H1 (cell line): ENCODE measurements at regions not wholly inside any gene's neighbourhood (a gene's known extent, or its start where the extent isn't known, plus 50 kb on each side); places are given as distances from the start of the nearest gene placed in this dataset.

Source experiments
- CTCF ChIA-PET: fragments of 300-600 bp; sonication (Branson Sonifier 250); formaldehyde crosslinking; loops from one replicate; lab custom pipeline; 2021; ENCODE audit not compliant: partially characterized antibody; lab: Charles Lee
- POLR2A ChIA-PET: fragments of 300-600 bp; sonication (Branson Sonifier 250); formaldehyde crosslinking; loops from one replicate; lab custom pipeline; 2021; ENCODE audit warnings: inconsistent platforms; ENCODE audit not compliant: partially characterized antibody; lab: Charles Lee
- DNase-seq, 2 experiments: peaks; one replicate each; pipeline versions ENCODE4 v3.0.0 to v3.0.0-alpha.2; 2010 to 2022; ENCODE audit warnings: low spot score in 2 of 2, low read depth in 1 of 2, mixed read lengths in 1 of 2
- FAIRE-seq: peaks from 2 replicates; lab custom pipeline; 2011; peaks lifted over from hg19 to GRCh38; lab: Jason Lieb, UNC
- H2AFZ ChIP-seq: 2 replicates; pipeline ENCODE4 v1.8.1; 2012; ENCODE audit warnings: low read length, inconsistent platforms
- H2AK5ac ChIP-seq: 2 replicates; pipeline ENCODE4 v1.6.1; 2013; ENCODE audit warnings: low read depth, low read length
- H2BK120ac ChIP-seq: replicated peaks from 2 replicates; pipeline ENCODE3; 2013; ENCODE audit warnings: low read depth, low read length, inconsistent platforms
- H2BK12ac ChIP-seq: 2 replicates; pipeline ENCODE4 v1.6.1; 2013; ENCODE audit warnings: low read depth, low read length
- H2BK15ac ChIP-seq: 2 replicates; pipeline ENCODE4 v1.6.1; 2013; ENCODE audit warnings: low read length
- H2BK20ac ChIP-seq: 2 replicates; pipeline ENCODE4 v1.6.1; 2013; ENCODE audit warnings: low read length
- H2BK5ac ChIP-seq: 2 replicates; pipeline ENCODE4 v1.6.1; 2013; ENCODE audit warnings: low read depth, low read length
- H3K14ac ChIP-seq: 2 replicates; pipeline ENCODE4 v1.6.1; 2013; ENCODE audit warnings: inconsistent platforms; ENCODE audit not compliant: insufficient read length
- H3K18ac ChIP-seq: 2 replicates; pipeline ENCODE4 v1.6.1; 2013; ENCODE audit warnings: low read length; ENCODE audit errors: extremely low read depth
- H3K23ac ChIP-seq: 2 replicates; pipeline ENCODE4 v1.6.1; 2013; ENCODE audit warnings: inconsistent platforms; ENCODE audit not compliant: insufficient read length
- H3K23me2 ChIP-seq: 2 replicates; pipeline ENCODE4 v1.6.1; 2013; ENCODE audit warnings: low read depth, low read length
- H3K27ac ChIP-seq: 2 replicates; pipeline ENCODE4 v1.6.1; 2011; ENCODE audit warnings: low read depth, low read length, inconsistent platforms
- H3K27me3 ChIP-seq, 4 experiments: replicated peaks in 1 of 4; 1 replicate in 1 of 4; 2 replicates in 3 of 4; pipeline versions ENCODE4 v1.6.1 to v1.8.1; 2011 to 2013; ENCODE audit warnings: low read length in 3 of 4, mild to moderate bottlenecking in 3 of 4, inconsistent platforms in 2 of 4, mixed read lengths in 2 of 4, moderate library complexity in 1 of 4; ENCODE audit not compliant: control insufficient read depth in 3 of 4, insufficient read depth in 3 of 4; ENCODE audit errors: extremely low read depth in 1 of 4
- H3K36me3 ChIP-seq, 4 experiments: 2 replicates each; pipeline versions ENCODE4 v1.6.1 to v1.8.1; 2011 to 2013; ENCODE audit warnings: mild to moderate bottlenecking in 4 of 4, low read length in 3 of 4, moderate library complexity in 2 of 4, control low read depth in 1 of 4, inconsistent platforms in 1 of 4; ENCODE audit not compliant: insufficient read depth in 4 of 4, control insufficient read depth in 2 of 4
- H3K4ac ChIP-seq: replicated peaks from 2 replicates; pipeline ENCODE3; 2013; ENCODE audit warnings: low read length, low read depth, mixed read lengths, inconsistent platforms; ENCODE audit not compliant: insufficient read length
- H3K4me1 ChIP-seq, 4 experiments: replicated peaks in 1 of 4; 1 replicate in 1 of 4; 2 replicates in 3 of 4; pipeline versions ENCODE4 v1.6.1 to v1.8.1; 2011 to 2013; ENCODE audit warnings: low read length in 3 of 4, inconsistent platforms in 2 of 4, mixed read lengths in 1 of 4; ENCODE audit not compliant: insufficient read depth in 4 of 4, control insufficient read depth in 3 of 4
- H3K4me2 ChIP-seq, 2 experiments: 2 replicates each; pipeline versions ENCODE4 v1.6.1 to v1.8.1; 2011 to 2013; ENCODE audit warnings: low read depth in 2 of 2, low read length in 2 of 2, control low read depth in 1 of 2, inconsistent platforms in 1 of 2, mild to moderate bottlenecking in 1 of 2; ENCODE audit not compliant: insufficient read depth in 1 of 2
- H3K4me3 ChIP-seq, 4 experiments: fragments of 200-600, 300-600 bp in 1 of 4; sonication (generic), shearing (Covaris generic), sonication (Bioruptor Twin) in 1 of 4; 2 replicates each; pipeline versions ENCODE4 v1.5.1 to v1.8.1; 2011 to 2016; ENCODE audit warnings: low read length in 4 of 4, low read depth in 3 of 4, control low read depth in 2 of 4, inconsistent platforms in 2 of 4, mild to moderate bottlenecking in 2 of 4, mixed read lengths in 1 of 4, moderate library complexity in 1 of 4; ENCODE audit not compliant: insufficient read depth in 2 of 4; ENCODE audit errors: extremely low read depth in 1 of 4
- H3K56ac ChIP-seq: replicated peaks from 2 replicates; pipeline ENCODE3; 2013; ENCODE audit warnings: low read depth, mild to moderate bottlenecking, mixed read lengths, low read length, inconsistent platforms; ENCODE audit not compliant: insufficient read length
- H3K79me1 ChIP-seq: 2 replicates; pipeline ENCODE4 v1.6.1; 2013; ENCODE audit warnings: low read depth, low read length, control low read depth
- H3K79me2 ChIP-seq, 2 experiments: 2 replicates each; pipeline versions ENCODE4 v1.6.1 to v1.8.1; 2012 to 2013; ENCODE audit warnings: low read length in 2 of 2, mild to moderate bottlenecking in 2 of 2, inconsistent platforms in 1 of 2; ENCODE audit not compliant: insufficient read depth in 2 of 2, control insufficient read depth in 1 of 2
- H3K9ac ChIP-seq, 4 experiments: replicated peaks in 1 of 4; 1 replicate in 1 of 4; 2 replicates in 3 of 4; pipeline versions ENCODE4 v1.6.1 to v1.8.1; 2011 to 2013; ENCODE audit warnings: low read depth in 3 of 4, low read length in 3 of 4, control low read depth in 2 of 4, mild to moderate bottlenecking in 2 of 4, moderate library complexity in 2 of 4, inconsistent platforms in 1 of 4; ENCODE audit errors: extremely low read depth in 1 of 4
- H3K9me3 ChIP-seq, 2 experiments: 2 replicates each; pipeline versions ENCODE4 v1.6.1 to v1.8.1; 2012 to 2013; ENCODE audit warnings: mild to moderate bottlenecking in 2 of 2, moderate library complexity in 2 of 2, control low read depth in 1 of 2, inconsistent platforms in 1 of 2, low read depth in 1 of 2, low read length in 1 of 2, mixed read lengths in 1 of 2; ENCODE audit not compliant: insufficient read depth in 2 of 2
- H4K20me1 ChIP-seq, 2 experiments: replicated peaks in 1 of 2; 2 replicates each; pipeline versions ENCODE3 to v1.8.1; 2011 to 2013; ENCODE audit warnings: inconsistent platforms in 2 of 2, low read length in 2 of 2, mild to moderate bottlenecking in 1 of 2; ENCODE audit not compliant: insufficient read depth in 2 of 2, control insufficient read depth in 1 of 2
- H4K5ac ChIP-seq: 2 replicates; pipeline ENCODE4 v1.6.1; 2013; ENCODE audit warnings: low read length, low read depth, mixed read lengths, inconsistent platforms; ENCODE audit not compliant: insufficient read length
- H4K8ac ChIP-seq: 2 replicates; pipeline ENCODE4 v1.8.0; 2013; ENCODE audit warnings: mild to moderate bottlenecking, moderate library complexity, low read length, inconsistent platforms; ENCODE audit not compliant: insufficient read depth; ENCODE audit errors: extremely low read depth
- H4K91ac ChIP-seq: replicated peaks from 2 replicates; pipeline ENCODE3; 2013; ENCODE audit warnings: low read length, mixed read lengths, inconsistent platforms; ENCODE audit not compliant: insufficient read length
- E2F6 ChIP-seq: IDR thresholded peaks from 2 replicates; pipeline ENCODE4 v1.6.1; 2012; ENCODE audit warnings: inconsistent platforms
- PHF8 ChIP-seq: fragments of 200-600 bp; sonication (generic); conservative IDR thresholded peaks from 2 replicates; pipeline ENCODE4 v1.7.1; 2012; ENCODE audit warnings: low read depth, mild to moderate bottlenecking, inconsistent platforms, low read length, moderate library complexity
- WGBS, 2 experiments: shearing (Covaris generic) in 1 of 2; methylation state at CpG; one replicate each; pipeline versions ENCODE4 v1.1.6 to v1.1.7; 2013 to 2015; ENCODE audit warnings: low lambda C conversion rate in 2 of 2, mixed read lengths in 2 of 2, inconsistent platforms in 1 of 2, low coverage in 1 of 2, missing lambda C conversion rate in 1 of 2; ENCODE audit not compliant: insufficient replicate concordance in 2 of 2, insufficient coverage in 1 of 2, insufficient read length in 1 of 2; ENCODE audit errors: extremely low coverage in 1 of 2, missing lambda C conversion rate in 1 of 2; 5-methylcytosine and 5-hydroxymethylcytosine counted together

GRCh38 chr20:59094576-59094975 is 52.0 kb upstream of the PRELID3B start:
- Histone ChIP-seq H2BK12ac (no peak overlapping the region), H3K27me3 (no peaks in the 10 kb centered on the region), H4K20me1 (no peaks in the 10 kb centered on the region), H3K18ac (peak overlapping the region; percentile 27; the same call in 1 of the 2 replicates), H4K5ac (no peak overlapping the region), H3K56ac (no peak overlapping the region), H3K9me3 (no peaks in the 10 kb centered on the region), H2AFZ (peak overlapping the region; percentile 13), H3K79me1 (no peaks in the 10 kb centered on the region), H2AK5ac (no peak overlapping the region), H3K9ac (no peak overlapping the region), H2BK5ac (no peak overlapping the region), H4K91ac (no peak overlapping the region), H3K4ac (no peak overlapping the region), H3K36me3 (no peaks in the 10 kb centered on the region), H3K4me1 (no peaks in the 10 kb centered on the region), H3K79me2 (no peaks in the 10 kb centered on the region), H3K23ac (no peak overlapping the region), H3K14ac (no peak overlapping the region), H2BK15ac (0 out of 2 replicates have a peak overlapping the region, but pooled peaks have one; percentile 62), H3K27ac (no peak overlapping the region), H4K8ac (no peak overlapping the region; the same call in 1 of the 2 replicates), H2BK20ac (peak overlapping the region; percentile 15; the same call in 1 of the 2 replicates), H2BK120ac (no peak overlapping the region), H3K4me3 (no peak overlapping the region), H3K23me2 (no peaks in the 10 kb centered on the region; the same call in 1 of the 2 replicates), H3K4me2 (0 out of 4 replicates have a peak overlapping the region, but pooled peaks of 1 of the 2 experiments have one; percentile 18)
- DNase-seq (peak in 1 of 2 experiments; percentile 54), FAIRE-seq (no peak)
- TF ChIP-seq PHF8, result no peak
- peak; percentile 67; the same call in 1 of the 2 replicates for TF ChIP-seq E2F6
- ChIA-PET POLR2A (interaction anchor here (0.6 to 1.1 kb wide), 3 partner anchors 63 to 145 kb away, joined by 3 to 5 read pairs (median 4); partner anchors contain the start of gene ATP5F1E), CTCF (interaction anchor here (0.6 to 2.5 kb wide), 8 partner anchors 11 to 482 kb away, joined by 3 to 6 read pairs (median 3); no protein-coding TSS in a partner anchor)
- 88% methylated on average over 8 of the region's 8 CpGs; no CpG with 5 or more reads in 1 of the 2 experiments for WGBS, 2 experiments
